ENCODE measurements at regions not wholly inside any gene's neighbourhood (a gene's known extent, or its start where the extent isn't known, plus 50 kb on each side); places are given as distances from the start of the nearest gene placed in this dataset.

GRCh38 chr3:101172516-101172915, 147.9 kb downstream of the IMPG2 start:
- no peak for TF ChIP-seq POLR2AphosphoS5 (IDR thresholded peaks at IDR 0.05; ENCODE audit: low read depth, low read length)
- no peak for TF ChIP-seq POLR2A (IDR thresholded peaks at IDR 0.05; ENCODE audit: low read depth, low read length)
- no peak for TF ChIP-seq TAF1 (IDR thresholded peaks at IDR 0.05; ENCODE audit: low read depth, low read length)
- TF ChIP-seq SPI1 (IDR thresholded peaks at IDR 0.05; ENCODE audit: low read depth, low read length) = no peak
- no peak for TF ChIP-seq POU2F2 (IDR thresholded peaks at IDR 0.05; ENCODE audit: low read depth, low read length)

All from GM12891 (cell line).